ENCODE measurements at regions not wholly inside any gene's neighbourhood (a gene's known extent, or its start where the extent isn't known, plus 50 kb on each side); places are given as distances from the start of the nearest gene placed in this dataset.

GRCh38 chr6:100281471-100281901, 183.2 kb downstream of the SIM1 start:
- Histone ChIP-seq H3K4me1 (ENCODE audit: insufficient read depth, low read length) (no peaks in the 10 kb centered on the region), H3K4me3 (ENCODE audit: low read length) (no peak overlapping the region), H3K27me3 (ENCODE audit: insufficient read depth, low read length) (no peaks in the 10 kb centered on the region), H3K9me3 (ENCODE audit: low read depth, low read length) (no peaks in the 10 kb centered on the region)

- H3K9me3 ChIP-seq (ENCODE audit: low read depth, low read length): no peaks in the 10 kb centered on the region
- no peaks in the 10 kb centered on the region for H3K4me1 ChIP-seq (ENCODE audit: insufficient read depth, low read length)
- H3K27me3 ChIP-seq (ENCODE audit: insufficient read depth, low read length): no peaks in the 10 kb centered on the region
- no peak overlapping the region for H3K4me3 ChIP-seq (ENCODE audit: low read length)
Observed at GRCh38 chr6:100276311-100277057, 188.2 kb downstream of the SIM1 start.

GRCh38 chr6:100274147-100274546, 190.6 kb downstream of the SIM1 start:
- Histone ChIP-seq H3K4me3 (ENCODE audit: low read length) (no peak overlapping the region), H3K9me3 (ENCODE audit: low read depth, low read length) (no peaks in the 10 kb centered on the region), H3K4me1 (ENCODE audit: insufficient read depth, low read length) (no peaks in the 10 kb centered on the region), H3K27me3 (ENCODE audit: insufficient read depth, low read length) (no peaks in the 10 kb centered on the region)

GRCh38 chr6:100271625-100272024, 193.1 kb downstream of the SIM1 start:
- H3K4me3 ChIP-seq (ENCODE audit: low read length): no peak overlapping the region
- H3K4me1 ChIP-seq (ENCODE audit: insufficient read depth, low read length): no peaks in the 10 kb centered on the region
- no peaks in the 10 kb centered on the region for H3K27me3 ChIP-seq (ENCODE audit: insufficient read depth, low read length)
- no peaks in the 10 kb centered on the region for H3K9me3 ChIP-seq (ENCODE audit: low read depth, low read length)

- no peaks in the 10 kb centered on the region for H3K4me1 ChIP-seq (ENCODE audit: insufficient read depth, low read length)
- no peak overlapping the region for H3K4me3 ChIP-seq (ENCODE audit: low read length)
- H3K9me3 ChIP-seq (ENCODE audit: low read depth, low read length): no peaks in the 10 kb centered on the region
- no peaks in the 10 kb centered on the region for H3K27me3 ChIP-seq (ENCODE audit: insufficient read depth, low read length)
Observed at GRCh38 chr6:100271202-100271601, 193.5 kb downstream of the SIM1 start.

- Histone ChIP-seq H3K4me3 (ENCODE audit: low read length) (no peak overlapping the region), H3K4me1 (ENCODE audit: insufficient read depth, low read length) (no peaks in the 10 kb centered on the region), H3K9me3 (ENCODE audit: low read depth, low read length) (no peaks in the 10 kb centered on the region), H3K27me3 (ENCODE audit: insufficient read depth, low read length) (no peaks in the 10 kb centered on the region)
Observed at GRCh38 chr6:100269189-100269588, 195.5 kb downstream of the SIM1 start.

- Histone ChIP-seq H3K9me3 (ENCODE audit: low read depth, low read length) (no peaks in the 10 kb centered on the region), H3K27me3 (ENCODE audit: insufficient read depth, low read length) (no peaks in the 10 kb centered on the region), H3K4me1 (ENCODE audit: insufficient read depth, low read length) (no peaks in the 10 kb centered on the region), H3K4me3 (ENCODE audit: low read length) (no peak overlapping the region)
Observed at GRCh38 chr6:100268326-100268725, 196.4 kb downstream of the SIM1 start.

- Histone ChIP-seq H3K4me3 (ENCODE audit: low read length) (no peak overlapping the region), H3K27me3 (ENCODE audit: insufficient read depth, low read length) (no peaks in the 10 kb centered on the region), H3K4me1 (ENCODE audit: insufficient read depth, low read length) (no peaks in the 10 kb centered on the region), H3K9me3 (ENCODE audit: low read depth, low read length) (no peaks in the 10 kb centered on the region)
Observed at GRCh38 chr6:100267721-100268123, 197.0 kb downstream of the SIM1 start.

- no peak overlapping the region for H3K4me3 ChIP-seq (ENCODE audit: low read length)
- H3K9me3 ChIP-seq (ENCODE audit: low read depth, low read length): no peaks in the 10 kb centered on the region
- H3K27me3 ChIP-seq (ENCODE audit: insufficient read depth, low read length): no peaks in the 10 kb centered on the region
- no peaks in the 10 kb centered on the region for H3K4me1 ChIP-seq (ENCODE audit: insufficient read depth, low read length)
Observed at GRCh38 chr6:100266494-100267401, 198.0 kb downstream of the SIM1 start.

- H3K4me3 ChIP-seq (ENCODE audit: low read length): no peak overlapping the region
- no peaks in the 10 kb centered on the region for H3K27me3 ChIP-seq (ENCODE audit: insufficient read depth, low read length)
- H3K4me1 ChIP-seq (ENCODE audit: insufficient read depth, low read length): no peaks in the 10 kb centered on the region
- H3K9me3 ChIP-seq (ENCODE audit: low read depth, low read length): no peaks in the 10 kb centered on the region
Observed at GRCh38 chr6:100262086-100262485, 202.6 kb downstream of the SIM1 start.

GRCh38 chr6:100261486-100261885, 203.2 kb downstream of the SIM1 start:
- Histone ChIP-seq H3K9me3 (ENCODE audit: low read depth, low read length) (no peaks in the 10 kb centered on the region), H3K4me3 (ENCODE audit: low read length) (no peak overlapping the region), H3K4me1 (ENCODE audit: insufficient read depth, low read length) (no peaks in the 10 kb centered on the region), H3K27me3 (ENCODE audit: insufficient read depth, low read length) (no peaks in the 10 kb centered on the region)

GRCh38 chr6:100260584-100260983, 204.1 kb downstream of the SIM1 start:
- H3K27me3 ChIP-seq (ENCODE audit: insufficient read depth, low read length): no peaks in the 10 kb centered on the region
- H3K4me3 ChIP-seq (ENCODE audit: low read length): no peak overlapping the region
- H3K4me1 ChIP-seq (ENCODE audit: insufficient read depth, low read length): no peaks in the 10 kb centered on the region
- H3K9me3 ChIP-seq (ENCODE audit: low read depth, low read length): no peaks in the 10 kb centered on the region

- no peaks in the 10 kb centered on the region for H3K27me3 ChIP-seq (ENCODE audit: insufficient read depth, low read length)
Observed at GRCh38 chr6:100259865-100260264, 204.9 kb downstream of the SIM1 start.

GRCh38 chr6:100258752-100259151, 206.0 kb downstream of the SIM1 start:
- Histone ChIP-seq H3K27me3 (ENCODE audit: insufficient read depth, low read length) (no peaks in the 10 kb centered on the region), H3K4me3 (ENCODE audit: low read length) (no peak overlapping the region), H3K4me1 (ENCODE audit: insufficient read depth, low read length) (no peaks in the 10 kb centered on the region), H3K9me3 (ENCODE audit: low read depth, low read length) (no peaks in the 10 kb centered on the region)

More at GRCh38 chr6:100259865-100260264, 204.9 kb downstream of the SIM1 start:
- H3K4me1 ChIP-seq (ENCODE audit: insufficient read depth, low read length): no peaks in the 10 kb centered on the region
- no peak overlapping the region for H3K4me3 ChIP-seq (ENCODE audit: low read length)
- no peaks in the 10 kb centered on the region for H3K9me3 ChIP-seq (ENCODE audit: low read depth, low read length)

GRCh38 chr6:100257793-100258395, 206.8 kb downstream of the SIM1 start:
- no peak overlapping the region for H3K4me3 ChIP-seq (ENCODE audit: low read length)
- no peaks in the 10 kb centered on the region for H3K27me3 ChIP-seq (ENCODE audit: insufficient read depth, low read length)
- no peaks in the 10 kb centered on the region for H3K9me3 ChIP-seq (ENCODE audit: low read depth, low read length)
- H3K4me1 ChIP-seq (ENCODE audit: insufficient read depth, low read length): no peaks in the 10 kb centered on the region
